NCI-H2107 (cell line): ENCODE measurements at regions not wholly inside any gene's neighbourhood (a gene's known extent, or its start where the extent isn't known, plus 50 kb on each side); places are given as distances from the start of the nearest gene placed in this dataset.
"Not testable (repeated sequence)": the region's sequence is repeated elsewhere in the genome, so short reads cannot be mapped to it uniquely, and the experiment has no call there.

Experiments
- DNase-seq: peaks from one replicate; lab custom pipeline; 2025; lab: John Stamatoyannopoulos, UW

DNA sequence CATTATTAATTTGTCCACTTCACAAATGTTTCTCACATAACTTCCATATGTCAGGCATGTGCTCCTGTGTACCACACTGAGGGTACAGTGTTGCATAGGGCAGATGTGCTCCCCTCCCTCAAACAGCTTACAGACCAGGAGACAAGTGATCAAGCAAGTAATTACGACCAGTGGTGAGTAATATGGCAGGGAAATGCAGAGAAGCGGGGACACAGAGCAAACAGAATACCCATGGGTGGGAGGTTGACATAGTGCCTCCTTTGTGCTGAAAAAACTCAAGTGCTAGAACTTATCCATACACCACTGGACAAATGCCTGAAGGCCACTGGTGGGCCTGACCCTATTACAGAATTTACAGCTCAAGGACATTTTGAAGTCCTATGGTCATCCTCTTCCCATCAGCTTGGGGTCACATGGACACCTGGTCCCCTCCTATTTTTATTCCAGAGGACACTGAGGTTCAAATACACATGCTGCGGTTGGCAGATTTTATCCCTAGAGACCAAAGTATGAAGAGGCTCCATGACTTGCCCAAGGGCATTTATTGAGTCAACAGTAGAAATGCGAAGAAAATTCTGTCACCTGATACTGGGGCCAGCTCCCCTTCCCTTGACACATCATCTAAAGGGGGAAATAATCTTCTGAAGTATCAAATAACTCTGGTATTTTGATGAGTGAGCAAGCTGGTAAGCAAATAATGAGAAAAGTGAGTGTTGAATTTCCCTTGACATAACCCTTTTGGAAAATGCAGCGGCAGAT lies 116.6 kb downstream of the QRSL1 start:
- no peak for DNase-seq

DNA sequence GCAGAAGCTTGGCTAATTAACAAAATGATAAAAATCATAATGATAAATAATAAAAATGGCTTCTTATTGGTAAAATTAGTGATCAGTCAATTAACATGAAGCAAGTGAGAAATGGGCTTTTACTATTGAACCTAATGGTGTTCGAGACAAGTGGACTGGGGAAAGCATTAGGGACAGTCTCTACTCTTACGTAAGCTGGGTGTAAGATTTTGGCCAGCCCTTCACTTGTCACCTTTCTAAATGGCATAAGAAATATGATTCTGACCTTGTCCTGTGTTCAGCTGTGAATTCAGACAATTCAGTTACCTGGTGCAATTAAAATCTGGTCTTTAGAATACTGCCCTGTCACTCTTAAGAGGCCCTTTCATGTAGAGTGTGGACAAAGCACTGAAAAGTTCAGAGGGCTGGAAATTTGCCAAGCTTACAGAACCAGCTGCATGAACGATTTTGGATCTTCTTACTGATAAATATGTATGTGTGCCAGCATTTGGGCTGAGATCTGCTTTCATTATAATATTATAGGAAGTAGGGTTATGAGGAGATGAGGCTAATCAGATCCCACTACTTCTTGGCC lies 115.9 kb downstream of the QRSL1 start:
- no peak for DNase-seq

DNA sequence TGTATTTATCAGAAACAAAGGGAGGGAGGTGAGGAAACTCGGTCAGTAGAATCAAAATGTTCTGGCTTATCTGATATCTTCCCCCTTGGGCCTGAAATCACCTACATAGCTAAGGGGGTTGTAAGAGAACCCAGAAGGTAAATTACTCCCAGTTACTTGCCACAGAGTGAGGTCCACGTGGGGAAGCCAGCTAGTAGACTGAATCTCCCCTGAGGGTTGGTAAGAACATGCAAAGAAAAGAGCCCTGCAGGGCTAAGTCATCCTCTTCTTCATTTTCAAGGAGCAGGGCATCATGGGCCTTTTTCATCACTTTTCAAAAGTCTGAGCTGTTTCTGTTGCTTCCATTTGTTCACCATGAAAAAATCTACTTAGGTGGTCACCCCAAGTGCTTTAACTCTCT lies 115.4 kb downstream of the QRSL1 start:
- DNase-seq = no peak

DNA sequence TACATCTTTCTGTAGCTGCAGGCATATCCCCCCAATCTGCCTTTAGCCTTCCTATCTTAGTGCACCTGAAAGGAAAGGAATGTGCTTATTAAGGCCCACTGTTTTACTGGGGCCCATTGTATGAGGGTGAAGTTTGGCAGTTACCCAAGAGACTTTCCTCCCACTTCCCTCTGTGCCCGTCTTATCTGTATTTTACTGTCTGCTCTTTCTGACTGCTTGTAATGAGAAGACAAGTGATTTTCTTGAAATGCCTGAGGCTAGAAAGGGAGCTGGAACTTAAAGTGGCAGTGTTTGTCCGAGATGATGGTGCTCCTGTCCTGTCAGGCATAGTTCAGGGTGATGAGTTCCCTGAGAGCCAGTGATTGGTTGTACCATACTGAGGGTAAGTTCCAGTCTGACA lies 114.7 kb downstream of the QRSL1 start:
- not testable (repeated sequence) for DNase-seq

DNA sequence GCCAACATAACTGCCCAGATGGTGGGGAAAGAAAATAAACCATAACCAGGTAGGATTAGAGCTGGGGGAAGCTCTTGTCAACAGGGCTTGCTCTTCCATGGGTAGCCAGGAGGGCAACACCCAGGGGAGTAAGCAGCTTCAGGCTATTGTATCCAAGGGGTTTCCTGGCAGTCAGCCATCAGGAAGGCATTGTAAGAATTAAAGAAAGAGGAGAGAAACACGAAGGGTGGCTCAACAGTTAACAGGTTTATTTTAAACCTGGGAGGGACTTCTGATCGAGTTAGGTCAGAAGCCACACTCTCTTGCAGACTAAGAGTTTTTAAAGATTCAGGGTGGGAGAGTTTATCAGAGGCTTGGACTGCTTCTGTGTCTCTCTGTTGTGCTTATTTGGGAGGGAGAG lies 114.2 kb downstream of the QRSL1 start:
- DNase-seq = no peak

DNA sequence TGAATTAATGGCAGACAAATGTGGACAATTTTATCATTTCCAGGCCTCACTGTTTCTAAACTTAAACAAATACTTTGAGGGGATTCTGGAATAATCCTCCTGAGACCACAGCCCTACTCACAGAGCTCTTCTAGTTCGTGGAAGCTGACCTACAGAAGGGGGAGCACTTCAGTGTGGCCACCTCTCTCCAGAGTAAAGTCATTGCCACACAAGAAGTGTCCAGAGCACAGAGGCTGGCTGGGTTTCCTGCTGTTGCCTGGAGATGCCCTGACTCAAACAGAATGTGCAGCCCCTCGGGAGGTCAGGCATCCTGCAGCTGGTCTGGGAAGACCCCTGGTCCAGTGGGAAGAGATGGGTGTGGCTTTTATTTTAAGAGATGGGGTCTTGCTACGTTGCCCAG lies 110.9 kb downstream of the QRSL1 start:
- no peak for DNase-seq

DNA sequence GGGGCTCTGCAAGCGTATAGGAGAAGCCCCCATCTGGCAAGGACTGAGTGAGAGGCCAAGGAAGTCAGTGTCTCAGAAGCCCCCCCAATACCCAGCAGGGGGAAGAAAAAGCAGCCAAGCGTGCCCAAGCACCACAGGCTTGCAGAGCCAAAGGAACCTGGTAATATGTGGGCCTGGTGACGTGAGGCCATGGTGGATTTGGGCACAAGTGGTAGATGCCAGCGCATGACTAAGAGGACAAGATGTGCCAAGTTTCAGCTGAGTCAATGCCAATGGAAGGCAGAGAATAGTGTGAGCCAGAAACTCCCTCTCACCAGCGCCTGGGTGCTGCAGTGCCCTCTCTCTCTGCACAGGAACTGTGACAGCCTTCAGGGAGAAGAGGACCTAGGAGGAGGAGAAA lies 110.0 kb downstream of the QRSL1 start:
- no peak for DNase-seq

DNA sequence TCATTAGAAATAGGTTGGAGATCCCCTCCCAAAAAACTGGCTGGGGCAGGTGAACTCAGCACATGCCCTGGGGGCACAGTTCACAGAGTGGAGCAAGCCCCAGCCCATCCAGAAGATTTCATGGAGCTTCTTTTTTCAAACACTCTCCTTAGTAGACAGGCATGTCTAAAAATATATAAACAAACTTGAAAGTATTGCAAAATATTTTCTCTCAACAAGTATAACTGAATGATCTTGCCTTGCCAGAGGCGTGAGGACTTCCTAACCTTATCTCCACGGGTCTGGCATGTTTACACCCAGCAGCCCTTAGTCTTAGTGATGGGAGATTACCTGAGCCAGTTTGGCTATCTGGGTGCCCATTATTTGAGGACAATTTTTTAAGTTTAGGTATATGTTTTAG lies 107.1 kb downstream of the QRSL1 start:
- no peak for DNase-seq

DNA sequence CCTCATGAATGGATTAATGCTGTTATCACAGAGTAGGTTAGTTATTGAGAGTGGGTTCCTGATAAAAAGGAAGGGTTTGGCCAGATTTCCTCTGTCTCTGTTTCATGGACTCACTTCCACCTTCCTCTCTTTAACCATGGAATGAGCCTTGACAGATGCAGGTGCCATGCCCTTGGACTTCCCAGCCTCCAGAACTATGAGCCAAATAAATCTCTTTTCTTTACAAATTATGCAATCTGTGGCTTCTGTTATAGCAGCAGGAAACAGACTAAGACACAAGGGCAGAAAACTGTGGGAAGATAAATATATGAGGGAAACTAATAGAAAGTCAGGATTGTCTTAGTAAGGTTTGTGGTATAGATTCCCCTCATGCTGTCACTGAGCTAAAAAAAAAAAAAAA lies 106.5 kb downstream of the QRSL1 start:
- DNase-seq = no peak

DNA sequence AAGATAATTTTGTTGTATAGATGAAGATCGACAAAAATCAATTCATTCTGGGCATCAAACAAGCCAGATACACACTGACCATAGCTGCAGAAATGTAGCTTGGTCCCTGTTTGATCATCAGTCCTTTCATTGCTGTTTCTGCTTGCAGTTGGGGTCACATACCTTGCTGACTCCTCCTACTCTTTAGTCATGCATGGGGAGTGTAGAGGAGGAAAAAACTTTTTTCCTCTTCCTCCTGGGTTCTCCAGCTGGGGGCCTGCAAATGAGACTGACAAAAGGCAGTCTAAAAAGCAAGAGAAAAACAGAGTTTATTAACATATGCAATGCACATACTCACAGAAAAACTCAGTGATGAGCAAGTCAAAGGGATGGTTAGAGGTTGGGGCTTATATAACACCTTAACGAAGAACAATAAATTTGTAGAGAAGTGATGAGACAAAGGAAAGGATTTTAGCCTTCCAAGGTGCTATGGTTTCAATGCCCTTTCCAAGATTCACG lies 105.8 kb downstream of the QRSL1 start:
- no peak for DNase-seq

DNA sequence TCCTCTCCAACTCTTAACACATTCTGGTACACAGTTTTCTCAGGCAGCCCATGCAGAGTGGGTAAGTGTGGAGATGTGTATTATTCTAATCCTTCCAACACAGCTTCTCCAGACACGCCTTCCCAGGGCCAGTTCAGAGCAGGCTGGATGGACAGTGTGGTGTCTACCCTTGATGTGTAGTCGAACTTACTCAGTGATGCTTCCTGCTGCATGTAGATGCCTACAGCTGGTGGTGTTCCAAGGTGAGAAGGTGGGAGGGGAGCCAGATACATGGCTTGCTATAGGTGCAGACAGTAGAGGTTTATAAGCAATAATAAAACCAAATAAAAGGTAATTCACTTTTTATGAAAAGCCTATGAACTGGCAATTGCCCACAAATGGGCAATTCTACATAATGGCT lies 104.0 kb downstream of the QRSL1 start:
- DNase-seq = no peak

DNA sequence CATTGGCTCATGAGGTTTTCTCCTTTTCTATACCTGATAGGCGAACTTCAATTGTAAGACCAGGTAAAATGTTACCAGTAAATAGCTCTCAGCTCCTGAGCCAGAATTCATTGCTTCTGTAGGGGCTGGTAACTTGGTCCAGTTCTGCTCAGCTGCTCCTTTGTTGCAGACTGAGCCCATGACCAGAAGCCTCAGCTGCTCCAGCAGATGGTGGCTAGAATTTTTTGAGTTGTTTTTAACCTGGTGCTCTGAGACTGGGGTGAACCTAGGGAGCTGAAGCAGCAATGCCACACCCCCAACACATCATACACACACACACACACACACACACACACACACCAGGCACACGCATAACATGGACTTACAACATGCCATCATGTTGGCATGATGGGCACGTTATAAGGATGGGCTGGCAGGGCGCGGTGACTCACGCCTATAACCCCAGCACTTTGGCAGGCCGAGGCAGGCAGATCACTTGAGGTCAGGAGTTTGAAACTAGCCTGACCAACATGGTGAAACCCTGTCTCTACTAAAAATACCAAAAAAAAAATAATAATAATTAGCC lies 103.1 kb downstream of the QRSL1 start:
- no peak for DNase-seq

DNA sequence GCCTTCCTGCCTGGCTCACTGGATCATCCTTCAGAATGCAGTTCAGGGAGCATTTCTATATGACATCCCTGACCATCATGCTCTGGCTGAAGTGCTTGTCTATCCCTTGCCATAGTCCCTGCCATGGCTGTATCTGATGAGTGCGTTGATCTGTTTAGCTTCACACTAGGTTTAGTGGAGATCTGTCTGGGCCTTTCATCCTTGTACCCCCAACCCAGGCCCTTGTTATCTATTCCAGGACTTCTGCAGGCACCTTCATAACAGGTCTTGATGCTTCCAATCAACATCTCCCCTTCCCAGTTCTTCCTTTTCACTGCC lies 102.4 kb downstream of the QRSL1 start:
- no peak for DNase-seq

DNA sequence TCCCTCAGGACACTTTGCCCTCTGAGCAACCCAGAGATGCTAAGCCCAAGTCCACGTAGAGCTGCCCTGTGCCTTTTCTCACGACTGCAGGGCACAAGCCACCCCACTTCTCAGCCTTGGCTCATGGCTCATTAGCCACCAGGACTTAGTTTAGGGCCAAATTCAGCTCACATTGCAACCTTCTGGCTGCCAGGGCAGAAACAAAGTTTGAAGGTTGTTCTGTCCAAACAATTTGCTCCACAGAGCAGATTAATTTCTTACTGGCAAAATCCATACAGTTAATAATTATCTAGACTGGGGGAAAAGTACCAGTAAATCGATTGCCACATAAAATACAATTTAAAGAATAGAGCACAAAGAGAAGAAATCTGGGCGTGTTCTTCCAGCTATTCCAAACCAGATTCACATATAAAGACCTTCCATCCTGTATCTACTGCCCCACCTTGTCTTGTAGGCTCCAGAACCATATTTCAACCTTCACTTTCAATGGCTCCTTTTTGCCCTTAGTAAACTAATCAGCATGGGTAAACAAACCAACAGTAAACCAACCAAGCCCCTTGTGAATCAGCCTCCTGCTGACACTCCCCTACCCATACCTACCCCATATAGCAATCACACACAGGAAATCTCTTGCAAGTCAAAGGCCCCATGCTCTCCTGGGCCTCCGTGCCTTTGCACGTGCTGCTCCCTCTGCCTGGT lies 101.9 kb downstream of the QRSL1 start:
- no peak for DNase-seq

DNA sequence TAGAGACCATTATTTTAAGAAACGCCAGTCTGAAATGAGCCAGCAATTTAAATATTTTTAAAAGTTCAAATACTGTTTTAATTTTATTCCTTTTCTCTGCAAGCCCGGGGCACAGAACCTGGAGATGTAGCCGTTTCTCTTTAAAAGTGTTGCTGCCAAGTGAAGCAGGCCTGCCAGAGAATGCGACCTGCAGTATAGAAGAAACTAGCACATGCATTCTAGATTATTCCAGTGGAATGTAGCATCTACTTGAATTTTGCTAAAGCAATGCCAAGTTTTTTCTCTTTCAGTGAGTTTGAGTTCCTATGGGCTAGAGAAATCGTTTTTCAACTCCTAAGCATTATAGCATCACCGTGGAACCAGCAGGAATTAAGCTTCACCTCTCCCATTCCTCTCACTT lies 101.3 kb downstream of the QRSL1 start:
- DNase-seq = no peak

DNA sequence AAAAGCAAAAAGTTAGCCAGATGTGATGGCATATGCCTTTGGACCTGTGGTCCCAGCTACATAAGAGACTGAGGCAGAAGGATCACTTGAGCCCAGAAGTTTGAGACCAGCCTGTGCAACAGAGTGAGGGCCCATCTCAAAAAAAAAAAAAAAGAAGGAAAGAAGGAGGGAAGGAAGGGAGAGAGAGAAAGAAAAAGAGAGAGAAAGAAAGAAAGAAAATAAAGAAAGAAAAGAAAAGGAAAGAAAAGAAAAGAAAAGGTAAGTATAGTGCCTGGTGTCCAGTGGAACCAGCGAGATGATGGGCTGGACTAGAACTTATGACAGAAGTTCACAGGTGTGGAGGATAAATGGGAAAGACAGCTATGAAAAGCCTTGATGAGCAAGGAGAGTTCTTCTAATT lies 100.9 kb downstream of the QRSL1 start:
- DNase-seq = no peak

DNA sequence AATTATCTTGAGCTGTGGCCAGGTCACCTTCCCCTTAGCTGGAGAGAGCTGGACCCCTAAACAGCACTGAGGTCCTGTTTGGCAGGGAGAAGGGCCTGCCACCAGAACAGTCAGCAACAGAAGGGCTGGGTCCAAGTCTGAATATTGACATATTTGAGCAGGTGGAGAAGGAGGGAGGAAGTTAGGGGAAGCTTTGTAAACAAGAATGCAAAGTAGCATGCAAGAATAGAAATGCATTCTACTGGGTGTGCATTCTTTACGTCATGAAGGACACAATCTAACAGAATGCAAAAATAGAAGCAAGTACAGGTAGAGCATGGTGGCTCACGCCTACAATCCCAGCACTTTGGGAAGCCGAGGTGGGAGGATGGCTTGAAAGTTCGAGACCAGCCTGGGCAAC lies 100.5 kb downstream of the QRSL1 start:
- DNase-seq = no peak

DNA sequence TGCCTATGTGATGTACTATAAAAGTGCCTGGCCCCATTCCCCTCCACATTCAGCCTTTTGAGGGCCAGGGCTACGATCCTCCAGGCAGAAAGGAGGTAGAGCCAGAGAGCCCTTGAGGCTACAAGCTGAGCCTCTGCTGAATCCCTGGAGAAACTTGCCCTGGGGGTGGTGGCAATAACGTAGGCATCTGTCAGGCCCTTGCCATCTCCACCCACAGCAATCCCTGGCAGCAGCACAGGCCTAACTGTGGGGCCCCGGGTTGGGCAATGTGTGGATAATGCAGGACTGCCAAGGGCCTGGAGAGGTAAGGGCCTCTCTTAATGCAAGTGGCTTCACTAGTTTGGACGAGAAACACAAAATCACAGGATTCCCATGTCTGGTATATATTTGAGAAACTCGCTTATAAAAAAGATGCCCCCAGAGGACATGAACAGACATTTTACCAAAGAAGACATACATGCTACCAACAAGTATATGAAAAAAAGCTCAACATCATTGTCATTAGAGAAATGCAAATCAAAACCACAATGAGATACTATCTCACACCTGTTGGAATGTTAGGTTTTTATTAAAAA lies 99.0 kb downstream of the QRSL1 start:
- no peak for DNase-seq

DNA sequence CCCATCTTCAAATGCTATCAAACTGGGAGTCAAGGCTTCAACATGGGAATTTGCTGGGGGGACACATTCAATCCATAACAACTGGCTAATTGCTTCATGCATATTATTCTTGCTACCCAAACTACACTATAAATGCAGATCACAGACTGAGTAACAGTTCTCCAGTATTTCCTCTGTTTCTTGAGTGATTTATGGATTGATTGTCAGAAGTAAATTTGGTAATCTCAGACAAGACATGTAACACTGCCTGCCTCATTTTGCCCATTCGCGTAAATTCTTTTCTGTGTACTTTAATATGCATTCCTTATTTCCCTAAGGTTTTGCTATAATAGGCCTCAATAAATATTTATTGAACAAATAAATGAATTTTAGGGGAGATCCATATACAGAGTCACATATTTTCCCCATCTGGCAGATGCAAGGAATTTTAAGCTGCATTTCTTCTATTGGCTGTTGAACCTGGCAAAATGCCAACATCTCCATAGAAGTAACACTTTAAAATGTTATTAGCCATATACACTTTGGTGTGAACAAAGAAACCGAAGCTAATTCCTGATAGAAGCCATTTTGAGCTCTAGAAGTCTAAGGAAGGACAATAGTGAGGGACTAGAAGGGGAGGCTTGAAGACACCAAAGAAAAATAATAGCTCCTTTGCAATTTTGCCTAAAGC lies 98.2 kb downstream of the QRSL1 start:
- no peak for DNase-seq

DNA sequence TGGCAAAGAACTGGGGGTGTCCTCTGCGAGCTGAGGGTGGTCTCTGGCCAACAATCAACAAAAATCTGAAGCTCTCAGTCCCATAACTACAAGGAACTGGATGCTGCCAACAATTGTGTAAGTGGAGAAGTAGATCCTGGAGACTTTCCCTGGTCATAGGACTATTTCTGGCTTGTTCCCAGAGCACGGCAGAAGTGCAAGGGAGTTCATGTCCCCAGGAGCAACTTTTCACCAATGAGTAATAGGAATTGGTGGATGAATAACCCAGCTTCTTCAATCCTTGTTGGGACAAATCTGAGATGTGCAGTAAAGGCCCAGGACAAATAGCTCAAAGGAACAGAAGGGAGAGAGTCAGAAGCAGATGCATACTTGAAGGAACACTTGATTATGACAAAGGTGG lies 95.5 kb downstream of the QRSL1 start:
- DNase-seq = no peak

DNA sequence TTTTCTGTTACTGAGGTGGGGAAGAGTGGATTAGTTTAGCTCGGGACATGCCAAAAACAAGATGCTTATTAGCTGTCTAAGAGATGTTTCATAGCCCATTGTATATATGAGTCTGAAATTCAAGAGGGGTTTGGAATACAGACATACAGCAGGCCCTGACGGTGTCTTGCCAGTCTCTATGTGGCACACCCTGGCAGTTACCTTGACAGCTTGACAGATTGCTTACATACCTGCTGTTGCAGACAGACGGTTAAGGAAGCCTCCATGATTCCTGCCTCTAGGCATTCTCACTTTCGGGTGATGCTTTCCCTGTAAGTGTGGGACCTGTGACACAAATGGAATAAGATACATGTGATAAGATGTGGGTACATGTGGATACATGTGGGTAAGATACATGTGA lies 95.0 kb downstream of the QRSL1 start:
- no peak for DNase-seq

DNA sequence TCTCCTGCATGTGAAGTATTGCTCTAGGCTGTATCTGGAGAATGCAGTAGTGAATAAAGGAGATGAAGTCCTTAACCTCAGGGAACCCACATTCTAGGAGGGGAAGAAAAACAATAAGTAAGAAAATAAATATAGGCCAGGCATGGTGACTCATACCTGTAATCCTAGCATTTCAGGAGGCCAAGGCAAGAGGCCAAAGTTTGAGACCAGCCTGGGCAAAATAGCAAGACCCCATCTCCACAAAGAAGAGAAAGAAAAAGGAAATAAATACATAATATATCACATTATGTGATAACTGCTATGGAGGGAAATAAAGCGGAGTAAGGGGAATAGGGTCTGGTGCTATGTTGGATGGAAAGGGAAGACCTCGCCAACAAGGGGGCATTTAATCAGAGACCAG lies 94.0 kb downstream of the QRSL1 start:
- not testable (repeated sequence) for DNase-seq
